ENCODE measurements at regions not wholly inside any gene's neighbourhood (a gene's known extent, or its start where the extent isn't known, plus 50 kb on each side); places are given as distances from the start of the nearest gene placed in this dataset.

- TF ChIP-seq CTCF (IDR thresholded peaks at IDR 0.05; ENCODE audit: low read depth, low read length), result no peak
- DNase-seq (ENCODE audit: extremely low read depth, low read depth), result no peak
These were observed 115.1 kb downstream of the RNASET2 start for GRCh38 chr6:166841216-166841615.

GRCh38 chr6:166839569-166839968 lies 116.8 kb downstream of the RNASET2 start:
- DNase-seq (ENCODE audit: extremely low read depth, low read depth), result no peak
- TF ChIP-seq CTCF (IDR thresholded peaks at IDR 0.05; ENCODE audit: low read depth, low read length), result no peak

- no peak for DNase-seq (ENCODE audit: extremely low read depth, low read depth)
- TF ChIP-seq CTCF (IDR thresholded peaks at IDR 0.05; ENCODE audit: low read depth, low read length), result no peak
These were observed 117.4 kb downstream of the RNASET2 start for GRCh38 chr6:166838987-166839386.

- TF ChIP-seq CTCF (IDR thresholded peaks at IDR 0.05; ENCODE audit: low read depth, low read length), result no peak
- DNase-seq (ENCODE audit: extremely low read depth, low read depth), result no peak
These were observed 119.3 kb downstream of the RNASET2 start for GRCh38 chr6:166836785-166837718.

GRCh38 chr6:166834049-166834448 lies 122.3 kb downstream of the RNASET2 start:
- no peak for TF ChIP-seq CTCF (IDR thresholded peaks at IDR 0.05; ENCODE audit: low read depth, low read length)
- DNase-seq (ENCODE audit: extremely low read depth, low read depth), result no peak

GRCh38 chr6:166830891-166831363 lies 125.4 kb downstream of the RNASET2 start:
- TF ChIP-seq CTCF (IDR thresholded peaks at IDR 0.05; ENCODE audit: low read depth, low read length), result no peak
- no peak for DNase-seq (ENCODE audit: extremely low read depth, low read depth)

- no peak for DNase-seq (ENCODE audit: extremely low read depth, low read depth)
These were observed 126.0 kb downstream of the RNASET2 start for GRCh38 chr6:166830185-166830890.

More at GRCh38 chr6:166830185-166830890, 126.0 kb downstream of the RNASET2 start:
- TF ChIP-seq CTCF (IDR thresholded peaks at IDR 0.05; ENCODE audit: low read depth, low read length), result no peak
